ENCODE measurements at regions not wholly inside any gene's neighbourhood (a gene's known extent, or its start where the extent isn't known, plus 50 kb on each side); places are given as distances from the start of the nearest gene placed in this dataset.

- no peaks in the 10 kb centered on the region for H3K36me3 Mint-ChIP-seq (ENCODE audit: low read depth)
- no peaks in the 10 kb centered on the region for H3K27me3 Mint-ChIP-seq (ENCODE audit: low read depth)
- no peaks in the 10 kb centered on the region for H3K9me3 Mint-ChIP-seq
- H3K27ac Mint-ChIP-seq: no peak overlapping the region
- H3K4me3 Mint-ChIP-seq: no peak overlapping the region
- H3K4me1 Mint-ChIP-seq (ENCODE audit: low read depth): no peaks in the 10 kb centered on the region
These were observed 104.2 kb upstream of the PROX1 start for GRCh38 chr1:213883618-213884017.

GRCh38 chr1:213884402-213884801, 103.4 kb upstream of the PROX1 start:
- Mint-ChIP-seq H3K4me1 (ENCODE audit: low read depth) (no peaks in the 10 kb centered on the region), H3K36me3 (ENCODE audit: low read depth) (no peaks in the 10 kb centered on the region), H3K27me3 (ENCODE audit: low read depth) (no peaks in the 10 kb centered on the region), H3K4me3 (no peak overlapping the region), H3K9me3 (no peaks in the 10 kb centered on the region), H3K27ac (no peak overlapping the region)

- Mint-ChIP-seq H3K27ac (no peak overlapping the region), H3K9me3 (no peaks in the 10 kb centered on the region), H3K4me3 (no peak overlapping the region), H3K27me3 (ENCODE audit: low read depth) (no peaks in the 10 kb centered on the region), H3K36me3 (ENCODE audit: low read depth) (no peaks in the 10 kb centered on the region), H3K4me1 (ENCODE audit: low read depth) (no peaks in the 10 kb centered on the region)
These were observed 102.8 kb upstream of the PROX1 start for GRCh38 chr1:213884942-213885341.

GRCh38 chr1:213887842-213888241, 99.9 kb upstream of the PROX1 start:
- H3K9me3 Mint-ChIP-seq: no peaks in the 10 kb centered on the region
- no peaks in the 10 kb centered on the region for H3K36me3 Mint-ChIP-seq (ENCODE audit: low read depth)
- H3K4me1 Mint-ChIP-seq (ENCODE audit: low read depth): no peaks in the 10 kb centered on the region
- no peaks in the 10 kb centered on the region for H3K27me3 Mint-ChIP-seq (ENCODE audit: low read depth)
- H3K4me3 Mint-ChIP-seq: no peak overlapping the region
- H3K27ac Mint-ChIP-seq: no peak overlapping the region

GRCh38 chr1:213891989-213892902, 95.5 kb upstream of the PROX1 start:
- Mint-ChIP-seq H3K27me3 (ENCODE audit: low read depth) (no peaks in the 10 kb centered on the region), H3K36me3 (ENCODE audit: low read depth) (no peaks in the 10 kb centered on the region), H3K27ac (no peak overlapping the region), H3K9me3 (no peaks in the 10 kb centered on the region), H3K4me1 (ENCODE audit: low read depth) (no peaks in the 10 kb centered on the region), H3K4me3 (no peak overlapping the region)

GRCh38 chr1:213898684-213899083, 89.1 kb upstream of the PROX1 start:
- H3K4me3 Mint-ChIP-seq: no peak overlapping the region
- no peaks in the 10 kb centered on the region for H3K9me3 Mint-ChIP-seq
- no peaks in the 10 kb centered on the region for H3K4me1 Mint-ChIP-seq (ENCODE audit: low read depth)
- no peak overlapping the region for H3K27ac Mint-ChIP-seq
- H3K27me3 Mint-ChIP-seq (ENCODE audit: low read depth): peaks cover 3% of the 10 kb centered on the region
- H3K36me3 Mint-ChIP-seq (ENCODE audit: low read depth): no peaks in the 10 kb centered on the region

GRCh38 chr1:213899413-213899812, 88.4 kb upstream of the PROX1 start:
- Mint-ChIP-seq H3K36me3 (ENCODE audit: low read depth) (no peaks in the 10 kb centered on the region), H3K9me3 (no peaks in the 10 kb centered on the region), H3K27me3 (ENCODE audit: low read depth) (peaks cover 3% of the 10 kb centered on the region), H3K4me3 (no peak overlapping the region), H3K4me1 (ENCODE audit: low read depth) (no peaks in the 10 kb centered on the region), H3K27ac (peak overlapping the region; percentile 49)

- no peaks in the 10 kb centered on the region for H3K9me3 Mint-ChIP-seq
- no peaks in the 10 kb centered on the region for H3K27me3 Mint-ChIP-seq (ENCODE audit: low read depth)
- no peak overlapping the region for H3K27ac Mint-ChIP-seq
- H3K4me3 Mint-ChIP-seq: no peak overlapping the region
- no peaks in the 10 kb centered on the region for H3K36me3 Mint-ChIP-seq (ENCODE audit: low read depth)
- no peaks in the 10 kb centered on the region for H3K4me1 Mint-ChIP-seq (ENCODE audit: low read depth)
These were observed 82.4 kb upstream of the PROX1 start for GRCh38 chr1:213905344-213905743.

GRCh38 chr1:213908521-213908920, 79.3 kb upstream of the PROX1 start:
- Mint-ChIP-seq H3K27me3 (ENCODE audit: low read depth) (no peaks in the 10 kb centered on the region), H3K4me3 (no peak overlapping the region), H3K27ac (no peak overlapping the region), H3K4me1 (ENCODE audit: low read depth) (no peaks in the 10 kb centered on the region), H3K9me3 (no peaks in the 10 kb centered on the region), H3K36me3 (ENCODE audit: low read depth) (no peaks in the 10 kb centered on the region)

- Mint-ChIP-seq H3K27ac (no peak overlapping the region), H3K27me3 (ENCODE audit: low read depth) (no peaks in the 10 kb centered on the region), H3K4me1 (ENCODE audit: low read depth) (no peaks in the 10 kb centered on the region)
These were observed 73.4 kb upstream of the PROX1 start for GRCh38 chr1:213914392-213914791.

GRCh38 chr1:213921311-213921710, 66.5 kb upstream of the PROX1 start:
- H3K27me3 Mint-ChIP-seq (ENCODE audit: low read depth): no peaks in the 10 kb centered on the region
- H3K4me1 Mint-ChIP-seq (ENCODE audit: low read depth): no peaks in the 10 kb centered on the region
- no peak overlapping the region for H3K27ac Mint-ChIP-seq
- peaks cover 4% of the 10 kb centered on the region for H3K9me3 Mint-ChIP-seq
- H3K36me3 Mint-ChIP-seq (ENCODE audit: low read depth): no peaks in the 10 kb centered on the region
- H3K4me3 Mint-ChIP-seq: no peak overlapping the region

More at GRCh38 chr1:213914392-213914791, 73.4 kb upstream of the PROX1 start:
- Mint-ChIP-seq H3K4me3 (no peak overlapping the region), H3K36me3 (ENCODE audit: low read depth) (no peaks in the 10 kb centered on the region), H3K9me3 (no peaks in the 10 kb centered on the region)

- H3K9me3 Mint-ChIP-seq: peaks cover 4% of the 10 kb centered on the region
- no peaks in the 10 kb centered on the region for H3K4me1 Mint-ChIP-seq (ENCODE audit: low read depth)
- H3K27me3 Mint-ChIP-seq (ENCODE audit: low read depth): no peaks in the 10 kb centered on the region
- H3K4me3 Mint-ChIP-seq: no peak overlapping the region
- no peaks in the 10 kb centered on the region for H3K36me3 Mint-ChIP-seq (ENCODE audit: low read depth)
- no peak overlapping the region for H3K27ac Mint-ChIP-seq
These were observed 66.1 kb upstream of the PROX1 start for GRCh38 chr1:213921712-213922111.

GRCh38 chr1:213925531-213926182, 62.1 kb upstream of the PROX1 start:
- H3K4me1 Mint-ChIP-seq (ENCODE audit: low read depth): no peaks in the 10 kb centered on the region
- peaks cover 4% of the 10 kb centered on the region for H3K9me3 Mint-ChIP-seq
- H3K27me3 Mint-ChIP-seq (ENCODE audit: low read depth): no peaks in the 10 kb centered on the region
- no peaks in the 10 kb centered on the region for H3K36me3 Mint-ChIP-seq (ENCODE audit: low read depth)
- no peak overlapping the region for H3K27ac Mint-ChIP-seq
- H3K4me3 Mint-ChIP-seq: no peak overlapping the region

GRCh38 chr1:213927846-213928245, 59.9 kb upstream of the PROX1 start:
- Mint-ChIP-seq H3K4me1 (ENCODE audit: low read depth) (no peaks in the 10 kb centered on the region), H3K36me3 (ENCODE audit: low read depth) (no peaks in the 10 kb centered on the region), H3K27ac (no peak overlapping the region), H3K4me3 (no peak overlapping the region), H3K27me3 (ENCODE audit: low read depth) (no peaks in the 10 kb centered on the region), H3K9me3 (peaks cover 4% of the 10 kb centered on the region)

GRCh38 chr1:213929398-213929797, 58.4 kb upstream of the PROX1 start:
- no peak overlapping the region for H3K4me3 Mint-ChIP-seq
- H3K4me1 Mint-ChIP-seq (ENCODE audit: low read depth): no peaks in the 10 kb centered on the region
- no peaks in the 10 kb centered on the region for H3K9me3 Mint-ChIP-seq
- no peaks in the 10 kb centered on the region for H3K27me3 Mint-ChIP-seq (ENCODE audit: low read depth)
- no peaks in the 10 kb centered on the region for H3K36me3 Mint-ChIP-seq (ENCODE audit: low read depth)
- no peak overlapping the region for H3K27ac Mint-ChIP-seq

Measured in T-helper 1 cell treated with Interleukin-12 subunit alpha and Interleukin-12 subunit beta and Interleukin-4 antibody, amounts not matched to agents 30 μg/mL and 1 μg/mL, for 36 hours (primary cell).